ENCODE measurements at regions not wholly inside any gene's neighbourhood (a gene's known extent, or its start where the extent isn't known, plus 50 kb on each side); places are given as distances from the start of the nearest gene placed in this dataset.
"Not testable (repeated sequence)": the region's sequence is repeated elsewhere in the genome, so short reads cannot be mapped to it uniquely, and the experiment has no call there.

GRCh38 chr19:28169168-28169887, 1043.6 kb downstream of the UQCRFS1 start:
- DNase-seq, result no peak

- no peak for DNase-seq
Measured at GRCh38 chr19:28168557-28168956, 1044.4 kb downstream of the UQCRFS1 start.

- no peak for DNase-seq
Measured at GRCh38 chr19:28166025-28166424, 1046.9 kb downstream of the UQCRFS1 start.

- DNase-seq, result no peak
Measured at GRCh38 chr19:28164214-28164613, 1048.7 kb downstream of the UQCRFS1 start.

GRCh38 chr19:28159065-28159464, 1053.9 kb downstream of the UQCRFS1 start:
- no peak for DNase-seq

- no peak for DNase-seq
Measured at GRCh38 chr19:28155265-28155664, 1057.7 kb downstream of the UQCRFS1 start.

- DNase-seq, result no peak
Measured at GRCh38 chr19:28154077-28154476, 1058.9 kb downstream of the UQCRFS1 start.

- no peak for DNase-seq
Measured at GRCh38 chr19:28153123-28153522, 1059.8 kb downstream of the UQCRFS1 start.

GRCh38 chr19:28152195-28152594, 1060.8 kb downstream of the UQCRFS1 start:
- DNase-seq, result no peak

- DNase-seq, result no peak
Measured at GRCh38 chr19:28150129-28150528, 1062.8 kb downstream of the UQCRFS1 start.

- no peak for DNase-seq
Measured at GRCh38 chr19:28148554-28148953, 1064.4 kb downstream of the UQCRFS1 start.

- DNase-seq, result no peak
Measured at GRCh38 chr19:28142258-28142657, 1070.7 kb downstream of the UQCRFS1 start.

- DNase-seq, result no peak
Measured at GRCh38 chr19:28140201-28140600, 1072.8 kb downstream of the UQCRFS1 start.

- DNase-seq, result no peak
Measured at GRCh38 chr19:28137772-28138171, 1075.2 kb downstream of the UQCRFS1 start.

GRCh38 chr19:28136796-28137195, 1076.2 kb downstream of the UQCRFS1 start:
- no peak for DNase-seq

GRCh38 chr19:28135825-28136224, 1077.1 kb downstream of the UQCRFS1 start:
- DNase-seq, result no peak

- DNase-seq, result no peak
Measured at GRCh38 chr19:28134311-28134710, 1078.6 kb downstream of the UQCRFS1 start.

GRCh38 chr19:28130881-28131280, 1082.1 kb downstream of the UQCRFS1 start:
- not testable (repeated sequence) for DNase-seq

GRCh38 chr19:28130066-28130511, 1082.9 kb downstream of the UQCRFS1 start:
- DNase-seq, result no peak

GRCh38 chr19:28128341-28128740, 1084.6 kb downstream of the UQCRFS1 start:
- DNase-seq, result no peak

- no peak for DNase-seq
Measured at GRCh38 chr19:28126135-28126898, 1086.6 kb downstream of the UQCRFS1 start.

GRCh38 chr19:28122734-28123133, 1090.2 kb downstream of the UQCRFS1 start:
- no peak for DNase-seq

GRCh38 chr19:28118235-28118634, 1094.7 kb downstream of the UQCRFS1 start:
- no peak for DNase-seq

GRCh38 chr19:28117143-28117542, 1095.8 kb downstream of the UQCRFS1 start:
- DNase-seq, result no peak
